ENCODE measurements at regions not wholly inside any gene's neighbourhood (a gene's known extent, or its start where the extent isn't known, plus 50 kb on each side); places are given as distances from the start of the nearest gene placed in this dataset.

DNA sequence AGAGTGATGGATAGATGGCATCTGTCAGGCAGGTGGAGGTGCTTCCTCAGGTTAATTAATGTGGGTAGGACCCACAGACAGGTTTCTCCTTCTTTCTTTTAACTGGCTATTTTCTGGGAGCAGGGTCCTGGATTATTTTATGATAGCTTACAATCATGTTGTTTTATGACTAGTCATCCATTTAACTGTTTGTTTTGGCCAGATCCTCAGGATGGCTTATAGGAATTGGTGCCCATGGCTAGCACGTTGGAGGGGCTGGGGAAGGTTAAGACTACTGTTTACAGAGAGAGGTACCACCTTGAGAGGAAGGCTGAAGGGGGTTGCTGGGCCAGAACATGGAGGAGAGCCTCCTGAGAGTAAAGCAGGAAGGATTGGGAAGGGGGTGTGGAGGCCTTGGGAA is 78.0 kb upstream of the MGAT5 start:
- no peak overlapping the region for H3K4me3 ChIP-seq (ENCODE audit: control insufficient read depth, low read depth, low read length)
- TF ChIP-seq, protein P1, sequence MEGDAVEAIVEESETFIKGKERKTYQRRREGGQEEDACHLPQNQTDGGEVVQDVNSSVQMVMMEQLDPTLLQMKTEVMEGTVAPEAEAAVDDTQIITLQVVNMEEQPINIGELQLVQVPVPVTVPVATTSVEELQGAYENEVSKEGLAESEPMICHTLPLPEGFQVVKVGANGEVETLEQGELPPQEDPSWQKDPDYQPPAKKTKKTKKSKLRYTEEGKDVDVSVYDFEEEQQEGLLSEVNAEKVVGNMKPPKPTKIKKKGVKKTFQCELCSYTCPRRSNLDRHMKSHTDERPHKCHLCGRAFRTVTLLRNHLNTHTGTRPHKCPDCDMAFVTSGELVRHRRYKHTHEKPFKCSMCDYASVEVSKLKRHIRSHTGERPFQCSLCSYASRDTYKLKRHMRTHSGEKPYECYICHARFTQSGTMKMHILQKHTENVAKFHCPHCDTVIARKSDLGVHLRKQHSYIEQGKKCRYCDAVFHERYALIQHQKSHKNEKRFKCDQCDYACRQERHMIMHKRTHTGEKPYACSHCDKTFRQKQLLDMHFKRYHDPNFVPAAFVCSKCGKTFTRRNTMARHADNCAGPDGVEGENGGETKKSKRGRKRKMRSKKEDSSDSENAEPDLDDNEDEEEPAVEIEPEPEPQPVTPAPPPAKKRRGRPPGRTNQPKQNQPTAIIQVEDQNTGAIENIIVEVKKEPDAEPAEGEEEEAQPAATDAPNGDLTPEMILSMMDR (IDR thresholded peaks at IDR 0.05; ENCODE audit: control insufficient read depth, insufficient read depth, low read depth, low read length, missing control alignments) = no peak
- DNase-seq (ENCODE audit: low read depth) = no peak

DNA sequence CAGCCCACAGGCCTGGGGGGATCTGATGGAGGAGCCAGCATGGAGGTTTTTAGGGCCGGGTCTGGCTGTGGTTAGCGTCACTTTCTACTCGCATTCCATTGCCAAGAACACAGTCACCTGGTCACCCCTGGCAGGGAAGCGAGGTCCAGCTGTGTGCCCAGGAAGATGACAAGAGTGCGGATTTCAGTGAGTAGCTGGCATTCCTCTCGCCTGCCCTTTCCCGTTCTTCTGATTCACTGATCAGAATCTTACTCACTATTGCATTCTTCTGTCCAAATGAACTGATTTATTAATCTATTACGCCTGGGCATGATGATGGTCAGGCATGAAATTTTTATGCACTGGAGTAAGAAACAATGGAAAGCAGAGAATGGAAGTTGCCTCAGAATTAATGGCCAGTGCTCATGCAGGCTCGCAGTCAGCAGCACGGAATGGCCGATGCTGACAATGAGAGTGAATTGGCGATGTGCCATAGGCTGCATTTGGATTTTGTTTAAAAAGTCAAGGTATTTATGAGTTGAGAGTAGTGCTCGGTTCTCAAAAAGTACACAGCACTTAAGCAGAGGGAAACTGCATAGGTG is 76.4 kb upstream of the MGAT5 start:
- H3K4me3 ChIP-seq (ENCODE audit: control insufficient read depth, low read depth, low read length) = no peak overlapping the region
- DNase-seq (ENCODE audit: low read depth) = no peak
- TF ChIP-seq, protein P1 (IDR thresholded peaks at IDR 0.05; ENCODE audit: control insufficient read depth, insufficient read depth, low read depth, low read length, missing control alignments) = no peak

DNA sequence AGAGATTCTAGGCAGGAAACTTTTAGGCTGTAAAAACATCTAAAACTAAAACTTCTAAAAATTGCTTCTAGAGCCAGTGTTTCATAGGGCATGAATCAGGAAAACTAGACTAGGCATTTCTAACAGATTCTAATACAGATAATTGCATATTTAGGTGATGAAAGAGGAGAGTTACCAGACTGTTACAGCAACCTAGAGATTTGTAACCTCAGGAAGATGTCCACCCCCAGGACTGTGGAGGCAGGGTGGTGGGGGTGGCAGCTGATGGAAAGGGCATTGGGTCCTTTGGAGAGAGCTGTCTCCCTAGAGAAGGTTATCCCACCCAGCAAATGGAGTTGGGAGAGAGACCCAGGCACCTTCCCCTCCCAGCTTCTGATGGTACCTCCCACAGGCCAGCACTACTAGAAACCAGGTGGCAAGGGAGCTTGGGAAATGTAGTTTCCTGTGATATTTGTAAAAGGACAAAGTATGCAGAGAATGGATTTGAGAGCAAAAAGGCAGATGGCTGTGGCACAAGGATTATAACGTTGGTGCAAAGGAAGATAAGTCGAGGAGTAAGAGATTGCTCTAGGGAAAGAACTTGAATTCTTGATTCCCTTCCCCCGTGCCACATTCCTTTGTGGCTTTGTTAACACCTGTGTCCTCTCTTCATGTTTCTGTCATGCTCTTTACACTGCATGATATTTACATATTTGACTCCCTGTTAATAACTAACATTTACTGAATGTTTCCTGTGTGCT is 75.6 kb upstream of the MGAT5 start:
- TF ChIP-seq, protein P1 (IDR thresholded peaks at IDR 0.05; ENCODE audit: control insufficient read depth, insufficient read depth, low read depth, low read length, missing control alignments) = no peak
- DNase-seq (ENCODE audit: low read depth) = no peak
- no peak overlapping the region for H3K4me3 ChIP-seq (ENCODE audit: control insufficient read depth, low read depth, low read length)

DNA sequence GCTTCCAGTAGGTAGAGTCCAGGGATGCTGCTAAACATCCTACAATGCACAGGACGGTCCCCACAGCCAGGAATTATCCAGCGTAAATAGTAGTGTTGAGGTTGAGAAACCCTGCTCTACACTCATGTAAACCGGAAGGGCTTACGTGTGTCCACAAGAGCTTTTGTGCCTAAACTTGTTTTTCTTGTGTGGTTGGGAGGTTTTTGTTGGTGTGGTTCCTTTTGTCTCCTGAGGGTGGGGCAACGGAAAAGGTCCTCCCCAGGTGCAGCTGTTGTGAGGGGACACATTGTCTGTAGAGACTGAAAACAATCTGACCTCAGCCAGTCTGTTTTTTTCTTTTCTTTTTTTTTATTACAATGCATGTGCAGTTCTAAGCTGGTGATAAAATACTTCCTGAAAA is 72.7 kb upstream of the MGAT5 start:
- TF ChIP-seq, protein P1 (IDR thresholded peaks at IDR 0.05; ENCODE audit: control insufficient read depth, insufficient read depth, low read depth, low read length, missing control alignments) = no peak
- no peak for DNase-seq (ENCODE audit: low read depth)
- no peak overlapping the region for H3K4me3 ChIP-seq (ENCODE audit: control insufficient read depth, low read depth, low read length)

DNA sequence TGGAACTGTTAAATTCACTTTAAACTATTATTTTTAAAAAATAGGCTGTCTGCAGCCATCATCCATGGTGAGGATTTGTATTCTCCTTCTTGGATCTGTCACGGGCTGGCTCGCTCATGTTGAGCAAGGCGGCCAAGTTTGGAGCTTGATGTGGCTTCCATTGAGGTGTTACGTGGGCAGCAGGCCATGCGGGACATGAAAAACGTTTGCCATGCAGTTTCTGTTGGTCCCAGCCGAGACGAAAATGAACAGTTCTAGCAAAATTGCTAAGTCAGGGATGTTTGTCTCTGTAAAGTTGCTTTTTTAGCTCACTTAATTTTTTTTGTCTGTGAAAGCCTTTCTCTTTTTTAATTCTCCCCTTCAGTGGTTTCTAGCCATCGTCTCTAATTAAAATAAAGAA is 70.2 kb upstream of the MGAT5 start:
- no peak overlapping the region for H3K4me3 ChIP-seq (ENCODE audit: control insufficient read depth, low read depth, low read length)
- TF ChIP-seq, protein P1 (IDR thresholded peaks at IDR 0.05; ENCODE audit: control insufficient read depth, insufficient read depth, low read depth, low read length, missing control alignments) = no peak
- no peak for DNase-seq (ENCODE audit: low read depth)

DNA sequence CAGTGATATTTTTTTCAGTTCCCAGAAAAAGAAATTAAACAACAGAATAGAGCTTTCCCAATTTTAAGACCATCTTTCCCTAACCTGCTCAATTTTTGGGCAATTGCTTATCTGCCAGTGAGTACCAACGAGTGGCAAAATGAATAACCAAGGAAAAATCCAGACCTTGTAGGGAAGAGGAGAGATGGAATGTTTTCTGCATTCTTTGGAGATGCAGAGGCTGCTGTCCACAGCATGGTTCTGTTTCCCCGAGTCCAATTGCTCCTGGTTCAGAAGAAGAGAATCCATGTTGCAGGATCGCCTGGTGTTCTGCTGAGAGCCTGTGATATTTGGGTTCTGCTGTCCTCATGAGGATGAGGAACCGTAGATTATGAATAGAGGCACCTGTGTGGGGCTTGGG is 68.2 kb upstream of the MGAT5 start:
- TF ChIP-seq, protein P1 (IDR thresholded peaks at IDR 0.05; ENCODE audit: control insufficient read depth, insufficient read depth, low read depth, low read length, missing control alignments) = no peak
- H3K4me3 ChIP-seq (ENCODE audit: control insufficient read depth, low read depth, low read length) = no peak overlapping the region
- DNase-seq (ENCODE audit: low read depth) = no peak

Data from AG09309 (cell line).